RWPE1 (cell line): ENCODE measurements at regions not wholly inside any gene's neighbourhood (a gene's known extent, or its start where the extent isn't known, plus 50 kb on each side); places are given as distances from the start of the nearest gene placed in this dataset.
"Not testable (repeated sequence)": the region's sequence is repeated elsewhere in the genome, so short reads cannot be mapped to it uniquely, and the experiment has no call there.

Experiments
- CTCF ChIA-PET: fragments of 350-600 bp; sonication (Branson Sonifier 250); formaldehyde crosslinking; extraction: SDS; loops from one replicate; lab custom pipeline; 2021; lab: Yijun Ruan, JAX
- POLR2A ChIA-PET: fragments of 400-600 bp; formaldehyde crosslinking; extraction: SDS; loops from one replicate; lab custom pipeline; 2020; ENCODE audit warnings: antibody characterized with exemption; ENCODE audit not compliant: low non-redundant PET; lab: Yijun Ruan, JAX
- DNase-seq: peaks from one replicate; pipeline ENCODE4 v3.0.0; 2012; ENCODE audit warnings: low spot score
- H3K27ac ChIP-seq: fragments of 450-650 bp; 2 replicates; pipeline ENCODE4 v1.5.1; 2017
- TF ChIP-seq, protein P1 (sequence below): fragments of 450-650 bp; conservative IDR thresholded peaks from 2 replicates; pipeline ENCODE4 v1.5.1; 2017; ENCODE audit warnings: low read depth, mild to moderate bottlenecking

DNA sequence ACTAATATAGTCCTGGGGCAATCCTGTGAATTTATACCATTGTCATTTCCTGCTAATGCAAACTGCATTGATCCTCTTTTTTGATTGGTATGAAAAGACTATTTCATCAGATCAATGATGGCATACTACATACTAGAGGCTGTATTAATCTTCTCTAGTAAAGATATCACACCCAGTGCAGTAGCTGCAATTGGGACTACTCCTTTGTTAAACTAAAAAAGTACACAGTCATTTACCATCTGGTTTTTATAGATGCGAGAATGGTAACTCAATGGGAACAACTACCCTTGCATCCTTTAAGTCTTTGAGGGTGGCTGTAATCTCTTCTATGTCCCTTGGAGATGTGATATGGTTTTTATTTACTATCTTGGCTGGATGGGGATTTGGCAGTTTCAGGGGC lies 80.2 kb upstream of the STK38L start:
- TF ChIP-seq, protein P1, sequence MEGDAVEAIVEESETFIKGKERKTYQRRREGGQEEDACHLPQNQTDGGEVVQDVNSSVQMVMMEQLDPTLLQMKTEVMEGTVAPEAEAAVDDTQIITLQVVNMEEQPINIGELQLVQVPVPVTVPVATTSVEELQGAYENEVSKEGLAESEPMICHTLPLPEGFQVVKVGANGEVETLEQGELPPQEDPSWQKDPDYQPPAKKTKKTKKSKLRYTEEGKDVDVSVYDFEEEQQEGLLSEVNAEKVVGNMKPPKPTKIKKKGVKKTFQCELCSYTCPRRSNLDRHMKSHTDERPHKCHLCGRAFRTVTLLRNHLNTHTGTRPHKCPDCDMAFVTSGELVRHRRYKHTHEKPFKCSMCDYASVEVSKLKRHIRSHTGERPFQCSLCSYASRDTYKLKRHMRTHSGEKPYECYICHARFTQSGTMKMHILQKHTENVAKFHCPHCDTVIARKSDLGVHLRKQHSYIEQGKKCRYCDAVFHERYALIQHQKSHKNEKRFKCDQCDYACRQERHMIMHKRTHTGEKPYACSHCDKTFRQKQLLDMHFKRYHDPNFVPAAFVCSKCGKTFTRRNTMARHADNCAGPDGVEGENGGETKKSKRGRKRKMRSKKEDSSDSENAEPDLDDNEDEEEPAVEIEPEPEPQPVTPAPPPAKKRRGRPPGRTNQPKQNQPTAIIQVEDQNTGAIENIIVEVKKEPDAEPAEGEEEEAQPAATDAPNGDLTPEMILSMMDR = no peak
- CTCF ChIA-PET = no interaction called here
- no peak for DNase-seq
- no peak overlapping the region for H3K27ac ChIP-seq
- POLR2A ChIA-PET = no interaction called here

DNA sequence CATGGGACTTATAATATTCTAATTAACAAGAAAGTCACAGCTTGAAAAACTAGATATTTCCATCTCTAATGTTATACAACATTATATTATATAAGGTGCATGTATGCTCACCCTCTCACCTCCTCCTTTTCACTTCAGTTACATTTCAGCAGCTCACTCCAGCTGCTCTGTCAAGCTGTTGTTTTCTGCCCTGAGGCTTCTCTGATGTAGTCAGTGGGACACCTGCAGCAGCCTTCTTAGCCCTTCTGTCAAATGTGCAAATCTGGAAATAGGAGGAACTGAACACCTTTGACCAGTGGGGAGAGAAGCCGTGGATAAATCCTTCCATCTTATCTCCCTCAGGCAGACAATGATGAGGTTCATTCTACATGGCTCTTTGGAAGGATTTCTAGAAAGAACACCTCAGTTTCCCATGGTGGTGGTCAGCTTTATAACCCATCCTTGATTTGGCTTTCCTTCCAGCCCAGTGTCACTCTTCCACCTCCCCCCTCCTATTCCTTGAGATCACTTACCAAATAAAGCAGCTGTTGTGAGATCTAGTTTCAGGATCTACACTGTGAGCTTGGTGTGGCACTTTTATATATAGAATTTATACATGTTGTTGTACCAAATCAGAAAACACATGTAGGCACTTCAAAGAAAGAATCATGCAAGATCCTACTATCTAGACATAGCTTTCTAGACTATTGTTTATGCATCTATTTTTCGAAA lies 79.6 kb upstream of the STK38L start:
- no peak for DNase-seq
- ChIA-PET POLR2A (no interaction called here), CTCF (interaction anchor here (0.7 kb wide), 1 partner anchor 125 kb away, joined by 5 read pairs; no protein-coding TSS in a partner anchor)
- no peak overlapping the region for H3K27ac ChIP-seq
- TF ChIP-seq, protein P1 = no peak

DNA sequence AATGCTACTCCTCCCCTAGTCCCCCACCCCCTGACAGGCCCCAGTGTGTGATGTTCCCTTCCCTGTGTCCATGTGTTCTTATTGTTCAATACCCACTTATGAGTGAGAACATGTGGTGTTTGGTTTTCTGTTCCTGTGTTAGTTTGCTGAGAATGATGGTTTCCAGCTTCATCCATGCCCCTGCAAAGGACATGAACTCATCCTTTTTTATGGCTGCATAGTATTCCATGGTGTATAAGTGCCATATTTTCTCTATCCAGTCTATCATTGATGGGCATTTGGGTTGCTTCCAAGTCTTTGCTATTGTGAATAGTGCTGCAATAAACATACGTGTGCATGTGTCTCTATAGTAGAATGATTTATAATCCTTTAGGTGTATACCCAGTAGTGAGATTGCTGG lies 78.1 kb upstream of the STK38L start:
- CTCF ChIA-PET, POLR2A ChIA-PET, DNase-seq, H3K27ac ChIP-seq: not testable (repeated sequence)

- H3K27ac ChIP-seq, DNase-seq, POLR2A ChIA-PET: not testable (repeated sequence)
- CTCF ChIA-PET = interaction anchor here (0.7 kb wide), 1 partner anchor 1142 kb away, joined by 4 read pairs; no protein-coding TSS in a partner anchor
Measured at GRCh38 chr12:27171494-27171893, 72.6 kb upstream of the STK38L start.

DNA sequence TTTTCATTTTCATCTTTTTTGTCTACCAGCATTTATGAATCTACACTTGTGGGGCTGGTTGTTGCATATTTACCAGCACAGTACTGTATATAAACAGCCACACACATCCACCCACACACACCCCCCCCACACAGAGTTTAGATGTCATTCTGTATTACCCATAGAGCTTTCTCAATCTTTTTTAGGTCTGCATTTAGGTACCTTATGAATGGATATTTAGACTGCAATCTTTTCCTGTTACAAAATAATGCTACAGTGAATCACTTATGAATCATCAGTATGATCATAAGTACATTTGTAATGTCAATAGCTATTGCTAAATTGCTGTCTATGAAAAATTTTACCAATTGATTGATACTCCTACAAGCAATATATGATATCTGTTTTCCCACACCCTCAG lies 67.3 kb upstream of the STK38L start:
- no peak overlapping the region for H3K27ac ChIP-seq
- TF ChIP-seq, protein P1 = no peak
- POLR2A ChIA-PET = no interaction called here
- peak; percentile 71 for DNase-seq
- CTCF ChIA-PET = no interaction called here

- H3K27ac ChIP-seq = no peak overlapping the region
- TF ChIP-seq, protein P1 = no peak
- ChIA-PET CTCF (no interaction called here), POLR2A (no interaction called here)
- DNase-seq = peak; percentile 32
Measured at GRCh38 chr12:27177706-27178105, 66.4 kb upstream of the STK38L start.

- ChIA-PET CTCF (no interaction called here), POLR2A (no interaction called here)
- H3K27ac ChIP-seq = no peak overlapping the region
- no peak for DNase-seq
- TF ChIP-seq, protein P1 = no peak
Measured at GRCh38 chr12:27178255-27178654, 65.8 kb upstream of the STK38L start.
